HG03064 (cell line): ENCODE measurements at regions not wholly inside any gene's neighbourhood (a gene's known extent, or its start where the extent isn't known, plus 50 kb on each side); places are given as distances from the start of the nearest gene placed in this dataset.

Source experiments
- ATAC-seq: cut with Tn5 transposase; IDR thresholded peaks from one replicate; pipeline ENCODE4 v1.9.1; 2021; ENCODE audit warnings: low read depth; ENCODE audit not compliant: unreplicated experiment

DNA sequence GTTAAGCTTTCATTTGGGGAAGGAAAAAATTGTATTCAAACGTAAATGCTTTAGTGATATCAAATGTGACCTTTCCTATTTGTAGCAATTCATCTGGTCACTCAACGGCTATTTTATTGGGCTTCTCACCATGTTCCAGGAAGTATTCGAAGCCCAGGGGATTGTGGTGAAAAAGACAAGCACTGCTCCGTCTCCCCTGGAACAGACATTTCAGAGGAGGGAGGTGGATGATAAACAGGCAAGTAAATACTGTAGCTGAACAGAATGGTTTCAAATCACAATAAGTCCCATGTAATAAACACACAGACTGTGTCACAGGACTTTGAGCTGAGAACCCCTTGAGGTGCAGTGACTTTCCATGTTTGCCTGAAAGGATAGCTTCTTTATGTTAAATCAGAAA is 464.7 kb upstream of the HNRNPA3 start:
- ATAC-seq = no peak

DNA sequence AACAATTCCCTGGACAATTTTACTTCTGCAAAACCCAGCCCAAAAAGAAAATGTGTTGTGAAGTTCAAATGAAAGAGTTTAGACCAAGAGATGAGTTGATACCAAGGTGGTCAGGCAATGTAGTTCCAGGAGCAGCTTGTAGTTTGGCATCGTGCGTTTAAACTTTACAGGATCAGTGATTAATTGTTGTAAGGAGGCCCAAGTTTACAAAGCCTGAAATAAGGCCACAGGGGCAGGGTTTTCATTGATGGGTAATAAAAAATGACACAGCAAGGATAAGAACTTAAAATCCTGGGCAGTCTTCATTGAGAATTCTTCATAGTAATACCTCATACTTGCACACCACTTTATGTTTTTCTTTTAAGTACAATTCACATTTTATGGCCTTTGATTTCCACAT is 463.9 kb upstream of the HNRNPA3 start:
- ATAC-seq = no peak

DNA sequence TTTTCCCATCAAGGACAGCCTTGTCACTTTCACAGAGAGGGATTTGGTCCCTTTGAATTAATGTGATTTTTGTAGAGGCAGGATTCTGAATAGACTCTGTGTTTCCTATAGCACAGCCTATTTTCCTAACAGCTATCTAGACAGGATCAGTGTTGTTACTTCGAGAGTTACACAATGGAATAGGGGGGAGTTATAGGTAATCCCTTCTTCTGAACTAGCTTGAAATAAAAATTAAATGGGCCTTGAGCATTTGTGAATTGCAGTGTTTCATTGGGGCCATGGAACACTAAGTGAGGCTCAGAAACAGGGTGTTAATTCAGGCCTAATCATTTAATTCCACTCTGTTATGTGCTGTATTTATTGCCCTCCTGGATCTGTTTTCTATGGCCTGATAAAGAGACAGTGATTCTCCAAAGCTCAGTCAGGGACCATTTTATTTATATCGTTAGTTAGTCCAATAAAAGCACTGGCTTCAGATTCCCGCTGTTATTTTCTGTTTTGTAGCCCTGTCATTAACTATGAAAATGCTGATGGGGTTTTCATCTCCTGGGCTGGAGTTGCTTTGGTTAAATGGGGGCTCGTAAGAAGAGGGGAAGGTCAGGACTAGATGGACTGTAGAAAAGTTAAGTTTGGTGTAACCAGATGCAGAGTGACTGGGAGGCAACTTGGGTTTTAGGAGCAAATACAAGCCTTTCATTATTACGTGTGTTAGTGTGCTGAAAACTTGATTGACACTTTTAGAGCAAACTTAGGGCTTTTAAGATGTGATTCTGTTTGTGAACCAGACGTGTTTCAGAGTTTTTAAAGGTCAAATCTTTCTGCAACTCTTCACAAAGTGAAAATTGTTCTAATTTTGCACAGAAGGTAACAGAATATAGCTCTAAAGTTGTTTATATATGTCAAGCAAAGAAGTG is 461.0 kb upstream of the HNRNPA3 start:
- no peak for ATAC-seq

DNA sequence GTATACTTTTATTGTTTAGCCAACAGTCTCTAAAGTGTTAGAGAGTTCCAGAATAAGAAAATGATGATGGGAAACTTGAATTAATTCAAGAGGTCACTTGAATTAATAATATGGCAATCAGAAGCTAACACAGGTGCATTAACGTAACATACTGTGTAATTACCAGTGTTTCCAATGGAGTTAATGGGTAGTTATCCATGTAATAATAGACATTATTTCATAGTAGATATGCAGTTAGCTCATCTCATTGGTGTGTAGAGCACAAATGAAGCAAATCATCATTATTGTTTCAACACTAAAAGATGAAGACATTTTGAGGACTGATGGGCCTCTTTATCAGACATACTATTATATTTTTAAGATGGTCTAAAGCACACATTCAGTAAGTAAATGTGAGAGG is 460.3 kb upstream of the HNRNPA3 start:
- no peak for ATAC-seq

DNA sequence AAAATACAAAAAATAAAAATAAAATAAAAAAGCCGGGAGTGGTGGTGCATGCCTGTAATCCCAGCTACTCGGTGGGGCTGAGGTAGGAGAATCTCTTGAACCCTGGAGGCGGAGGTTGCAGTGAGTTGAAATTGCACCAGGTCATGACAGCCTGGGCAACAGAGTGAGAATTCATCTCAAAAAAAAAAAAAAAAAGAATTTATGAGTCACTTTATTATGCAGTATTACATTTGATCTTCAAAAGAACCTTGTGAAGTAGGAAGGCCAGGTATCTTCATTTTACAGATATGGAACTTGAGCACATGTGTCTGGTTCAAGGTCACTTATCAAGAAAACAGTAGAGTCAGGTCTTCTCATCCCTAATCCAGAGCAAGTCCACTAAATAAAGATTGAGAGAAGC is 459.4 kb upstream of the HNRNPA3 start:
- ATAC-seq = no peak

DNA sequence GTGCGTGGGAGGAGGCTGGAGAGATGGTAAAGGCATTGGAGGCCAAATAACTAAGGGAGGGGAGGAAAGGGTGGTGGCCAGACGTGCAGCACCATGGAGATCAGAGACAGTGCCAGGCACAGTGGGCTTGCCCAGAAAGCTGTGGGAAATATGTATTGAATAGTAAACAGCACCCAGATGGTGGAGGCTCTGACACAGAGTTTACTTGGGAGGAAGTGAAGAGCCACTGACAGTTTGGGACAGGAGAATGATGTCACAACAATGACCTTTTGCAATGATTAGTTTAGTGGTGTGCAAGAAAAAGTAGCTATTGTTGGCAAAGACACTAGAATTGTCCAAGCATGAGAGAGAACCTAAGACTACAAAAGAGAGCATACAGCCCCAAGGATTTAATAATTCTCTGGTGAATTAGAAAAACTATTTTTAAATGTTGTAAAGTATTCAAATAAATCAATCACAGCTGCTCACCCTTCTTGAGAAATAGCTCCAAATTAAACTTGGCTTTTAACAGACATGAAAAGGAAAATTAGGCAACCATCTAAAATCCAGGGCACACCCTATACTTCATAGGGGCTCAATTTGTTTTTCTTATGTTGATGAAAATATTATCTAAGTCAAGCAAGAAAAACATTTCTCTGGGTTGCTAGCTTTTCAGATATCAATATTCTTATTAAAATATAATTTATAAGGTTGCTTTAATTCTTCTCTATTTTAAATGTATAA is 458.7 kb upstream of the HNRNPA3 start:
- ATAC-seq = no peak

DNA sequence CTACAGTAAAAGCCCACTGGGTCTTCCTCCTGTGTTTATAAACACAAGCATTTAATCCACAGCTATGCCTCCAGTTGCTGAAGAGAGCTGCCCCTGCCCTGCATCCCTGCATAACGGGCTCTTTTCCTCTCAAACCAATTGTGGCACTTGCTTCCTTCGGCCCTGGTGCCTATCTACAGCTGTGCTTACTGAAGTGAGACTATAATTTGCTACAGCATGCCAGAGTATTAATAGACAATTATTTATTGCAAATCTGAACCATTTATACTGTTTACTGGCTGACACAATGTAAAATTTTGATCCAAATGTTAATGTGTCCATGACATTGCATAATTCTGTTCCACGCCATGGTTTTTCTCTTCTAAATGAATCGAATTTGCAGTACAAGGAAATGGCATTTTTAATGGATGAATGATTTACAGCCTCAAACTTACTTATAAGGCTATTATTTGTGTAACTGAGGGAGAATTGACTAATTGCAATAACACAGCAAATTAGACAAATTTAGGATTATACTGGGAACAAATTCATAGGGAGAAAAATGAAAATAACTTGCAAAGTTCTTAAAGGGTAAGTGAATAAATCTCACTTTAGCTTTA is 457.0 kb upstream of the HNRNPA3 start:
- no peak for ATAC-seq

DNA sequence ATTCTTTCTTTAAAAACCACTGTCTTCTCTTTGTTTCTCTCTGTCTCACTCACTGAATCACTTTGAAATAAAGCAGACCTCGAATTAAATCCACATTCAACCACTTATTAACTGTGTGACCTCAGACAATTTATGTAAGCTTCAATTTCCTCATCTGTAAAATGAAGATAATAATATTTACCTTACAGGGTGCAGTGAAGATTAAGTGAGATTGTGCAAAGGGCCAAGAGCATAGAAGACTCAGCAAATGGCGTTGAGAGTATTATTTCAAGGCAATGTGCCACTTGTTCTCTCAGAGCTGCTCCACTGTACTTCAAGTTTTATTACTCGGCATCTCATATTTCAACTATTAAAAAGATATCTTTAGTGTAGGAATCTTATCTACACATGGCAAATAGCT is 454.2 kb upstream of the HNRNPA3 start:
- ATAC-seq = no peak

DNA sequence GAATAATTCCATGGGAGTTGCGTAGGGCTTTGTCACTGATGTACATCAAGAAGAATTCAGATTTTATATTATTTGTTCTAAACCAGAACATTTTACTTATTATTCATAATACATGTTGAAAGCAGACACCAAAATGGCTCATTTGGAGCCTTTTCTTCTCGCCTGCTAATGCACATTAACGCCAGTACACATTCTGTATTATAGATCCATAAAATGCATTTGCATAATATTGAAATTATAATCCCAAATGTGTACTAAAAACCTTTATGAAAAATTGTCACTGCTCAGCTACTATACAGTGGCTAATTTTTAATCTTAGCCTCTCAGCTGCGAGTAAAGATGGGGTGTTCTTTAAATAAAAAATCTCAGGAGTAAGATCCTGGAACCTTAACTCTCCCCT is 452.2 kb upstream of the HNRNPA3 start:
- ATAC-seq = no peak

DNA sequence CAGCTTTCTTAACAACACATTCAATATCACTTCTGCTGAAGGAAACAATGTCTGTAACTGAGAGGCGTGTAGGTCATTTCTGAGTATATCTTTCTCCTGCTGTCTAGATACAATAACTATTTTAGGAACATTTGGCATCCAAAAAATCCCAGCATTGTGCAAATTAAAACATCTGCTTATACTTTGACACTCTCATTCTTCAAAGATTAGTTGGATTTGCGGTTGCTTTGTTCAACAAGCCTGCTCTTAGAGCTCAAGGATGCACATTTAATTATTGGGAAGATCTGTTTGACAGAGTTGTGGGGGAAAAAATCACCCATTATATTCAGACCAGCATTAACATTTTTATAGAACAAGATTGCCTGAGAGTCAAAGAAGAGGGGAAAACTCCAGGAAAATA is 449.5 kb upstream of the HNRNPA3 start:
- no peak for ATAC-seq

DNA sequence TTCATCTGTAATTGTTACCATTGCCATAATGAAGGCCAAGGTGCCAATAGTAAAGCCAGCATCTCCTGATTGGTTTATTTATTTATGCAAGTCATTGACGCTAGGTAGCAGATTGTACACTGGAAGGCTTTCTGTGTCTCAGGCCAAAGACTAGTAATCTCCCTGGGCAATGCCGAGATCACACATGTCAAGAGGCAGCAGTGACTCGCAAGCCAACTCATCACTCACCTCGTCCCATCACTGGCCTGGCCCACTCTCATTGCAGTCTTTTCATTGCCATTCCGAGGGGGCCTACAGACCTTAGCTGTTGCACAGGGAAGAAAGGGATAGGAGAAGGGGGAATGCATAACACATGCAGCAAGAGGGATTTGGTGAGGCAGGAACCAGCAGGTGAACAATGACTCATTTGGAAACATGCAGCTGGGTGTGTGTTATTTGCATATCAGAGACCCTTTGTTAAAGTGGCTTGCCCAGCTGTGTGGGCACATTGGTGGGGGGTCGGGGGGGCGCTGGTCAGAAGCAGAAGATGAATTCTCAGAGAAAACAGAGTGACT is 448.7 kb upstream of the HNRNPA3 start:
- ATAC-seq = no peak

DNA sequence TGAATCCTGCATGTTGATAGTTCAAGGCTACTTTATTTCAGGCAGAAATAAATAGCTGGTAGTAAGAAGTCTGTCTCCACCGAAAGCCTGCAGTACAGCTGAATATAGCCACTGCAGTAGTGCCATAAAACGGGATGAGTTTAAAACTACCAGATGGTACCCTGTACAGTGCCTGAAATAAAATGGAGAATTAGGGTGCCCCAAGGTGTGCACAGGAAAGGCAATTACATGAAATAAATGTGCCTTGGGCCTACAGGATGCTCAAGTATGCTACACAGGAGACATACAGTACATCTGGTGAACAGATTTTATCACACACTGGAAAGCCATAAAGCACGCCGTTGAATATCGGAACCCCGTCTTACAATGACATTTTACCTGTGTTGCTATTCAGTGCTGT is 447.7 kb upstream of the HNRNPA3 start:
- no peak for ATAC-seq

DNA sequence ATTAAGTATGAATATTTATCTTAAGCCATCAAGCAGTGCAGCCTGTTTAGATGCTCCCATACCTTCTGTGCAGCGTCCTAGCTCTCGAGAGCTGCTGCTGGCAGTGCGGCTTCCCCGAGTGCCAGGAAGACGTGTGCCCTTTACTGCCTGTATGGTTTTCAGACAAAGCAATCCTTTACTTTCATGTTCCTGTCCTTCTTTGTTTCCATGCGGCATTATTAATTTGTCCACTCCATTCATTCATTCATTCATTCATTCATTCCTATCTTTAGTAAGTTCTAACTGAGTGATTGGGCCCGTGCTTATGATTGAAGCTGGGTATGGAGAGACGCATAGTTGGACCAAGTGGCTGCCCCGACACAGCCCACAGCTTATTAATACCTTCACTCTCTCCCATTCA is 446.6 kb upstream of the HNRNPA3 start:
- ATAC-seq = no peak

DNA sequence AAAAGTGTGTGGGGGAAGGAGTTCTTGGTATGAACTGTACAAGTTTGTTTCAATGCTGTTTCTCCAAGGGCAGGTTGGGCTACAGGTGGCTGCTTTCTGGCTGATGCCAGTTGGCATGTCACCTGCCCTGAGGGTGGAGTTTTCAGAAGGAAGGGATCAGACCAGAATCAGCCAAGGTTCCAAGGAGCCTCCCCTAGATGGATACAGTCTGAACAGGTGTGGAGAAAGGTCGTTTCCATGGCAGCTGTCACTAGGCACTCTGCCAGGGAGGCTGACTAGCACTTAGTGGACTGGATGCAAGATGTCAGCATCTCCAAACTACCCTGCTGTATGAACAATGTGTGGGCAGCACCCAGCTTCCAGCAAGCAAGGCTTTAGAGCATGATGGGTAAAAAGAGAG is 444.4 kb upstream of the HNRNPA3 start:
- no peak for ATAC-seq

DNA sequence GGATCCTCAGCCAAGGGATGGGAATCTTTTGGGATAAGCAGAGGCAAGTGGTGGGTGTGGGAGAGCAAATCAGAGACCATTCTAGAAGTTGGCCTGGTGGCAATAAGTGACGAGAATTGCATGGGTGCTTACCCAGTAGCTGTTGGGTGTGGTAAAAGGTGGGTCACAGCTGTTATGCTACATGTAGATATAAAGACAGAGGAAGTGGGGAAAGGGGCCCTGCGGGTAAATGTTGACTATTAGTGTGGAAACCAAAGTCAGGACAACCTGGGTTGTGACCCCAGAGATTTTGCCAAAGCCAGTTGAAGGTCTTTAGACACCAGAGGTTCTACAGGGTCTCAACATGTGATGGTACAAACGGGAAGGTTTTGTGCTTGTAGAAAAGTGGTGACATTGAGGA is 443.6 kb upstream of the HNRNPA3 start:
- ATAC-seq = no peak

DNA sequence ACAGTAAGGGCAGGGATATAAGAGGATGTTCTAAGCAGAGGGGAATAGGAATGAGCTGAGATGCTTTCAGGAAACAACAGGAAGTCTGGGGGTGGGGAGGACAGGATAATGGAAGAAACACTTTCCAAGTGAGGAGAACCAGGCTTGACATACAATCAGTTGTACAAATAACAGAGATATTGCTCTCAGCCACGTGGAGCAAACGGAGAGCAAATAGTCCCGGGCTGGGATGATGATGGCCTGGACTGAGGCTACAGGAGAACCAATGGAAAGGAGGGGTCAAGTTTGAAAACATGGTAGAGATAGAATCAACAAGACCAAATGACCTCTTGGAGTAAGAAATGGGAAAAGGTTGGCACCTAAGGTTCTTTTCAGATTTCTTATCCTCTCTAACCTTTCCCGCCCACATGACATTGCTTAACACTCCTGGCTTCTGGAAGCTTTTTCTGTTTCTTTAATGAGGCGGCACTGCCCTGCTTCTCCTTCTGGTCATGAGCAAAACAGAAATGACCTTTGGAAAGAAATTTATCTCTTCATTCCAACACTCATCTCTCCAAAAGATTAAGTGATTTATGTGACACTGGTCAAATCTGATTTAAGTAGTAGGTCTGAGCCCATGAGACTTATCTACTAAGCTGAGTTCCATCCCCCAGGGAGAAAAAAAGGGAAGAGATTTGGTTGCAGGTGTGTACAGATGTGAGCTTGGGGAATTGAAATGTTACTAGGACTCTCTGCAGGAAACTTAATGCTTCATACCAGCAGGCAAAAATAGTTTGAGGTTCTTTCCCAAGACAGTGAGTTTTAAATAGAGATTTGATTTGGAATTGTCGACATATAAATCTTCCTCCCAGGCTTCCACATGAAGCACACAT is 442.9 kb upstream of the HNRNPA3 start:
- ATAC-seq = no peak

DNA sequence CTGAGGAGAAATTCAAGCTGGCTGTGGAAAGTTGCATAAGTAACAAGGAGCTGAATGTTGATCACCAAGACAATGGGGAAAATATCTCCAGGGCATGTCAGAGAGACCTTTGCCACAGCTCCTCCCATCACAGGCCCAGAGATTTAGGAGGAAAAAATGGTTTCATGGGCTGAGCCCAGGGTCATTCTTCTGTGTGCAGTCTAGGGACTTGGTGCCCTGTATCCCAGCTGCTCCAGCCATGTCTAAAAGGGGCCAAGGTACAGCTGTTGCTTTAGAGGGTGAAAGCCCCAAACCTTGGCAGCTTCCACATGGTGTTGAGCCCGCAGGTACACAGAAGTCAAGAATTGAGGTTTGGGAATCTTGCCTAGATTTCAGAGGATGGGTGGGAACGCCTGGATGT is 439.8 kb upstream of the HNRNPA3 start:
- ATAC-seq = no peak

DNA sequence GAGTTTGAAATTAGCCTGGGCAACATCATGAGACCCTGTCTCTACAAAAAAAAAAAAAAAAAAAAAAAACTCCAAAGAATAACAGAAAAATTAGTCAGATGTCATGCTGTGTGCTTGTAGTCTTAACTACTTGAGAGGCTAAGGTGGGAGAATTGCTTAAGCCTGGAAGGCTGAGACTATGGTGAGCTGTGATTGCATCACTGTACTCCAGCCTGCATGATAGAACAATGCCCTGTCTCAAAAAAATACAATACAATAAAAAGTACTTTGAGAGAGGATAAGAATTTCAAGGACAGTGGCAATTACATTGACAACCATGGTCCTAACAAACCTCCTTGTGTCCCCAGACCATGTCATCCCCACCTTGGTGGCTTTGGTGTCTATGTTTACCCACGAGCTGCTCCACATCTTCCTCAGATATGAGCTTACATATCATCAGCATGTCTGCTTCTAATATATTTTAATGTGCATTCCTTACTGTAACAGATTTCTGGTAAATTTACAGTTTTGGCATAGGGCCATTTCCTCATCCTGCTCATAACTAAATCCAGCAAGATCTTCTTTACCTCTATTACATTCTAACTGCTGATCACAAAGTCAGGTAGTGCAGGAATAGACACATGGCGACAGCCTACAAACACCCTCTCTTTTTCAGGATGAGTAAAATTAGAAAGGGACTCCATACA is 437.7 kb upstream of the HNRNPA3 start:
- ATAC-seq = no peak

DNA sequence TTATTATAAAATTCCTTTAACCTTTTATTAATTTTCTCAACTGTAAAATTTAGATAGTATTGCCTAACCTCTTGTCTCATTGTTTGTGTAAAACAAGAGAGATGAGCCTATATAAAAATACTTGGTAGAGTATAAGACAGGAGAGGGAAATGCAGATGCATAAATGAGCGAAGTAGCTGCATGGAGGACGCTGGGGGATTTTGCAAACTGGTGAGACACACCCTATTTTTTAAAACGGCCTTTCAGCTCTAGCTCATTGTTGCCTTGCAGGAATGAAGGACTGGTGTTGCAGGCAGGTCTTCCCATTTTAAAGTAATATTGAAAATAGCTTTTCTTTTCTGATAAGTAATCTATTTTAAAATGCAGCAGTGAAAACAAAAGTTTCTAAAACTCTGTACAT is 435.3 kb upstream of the HNRNPA3 start:
- ATAC-seq = no peak

DNA sequence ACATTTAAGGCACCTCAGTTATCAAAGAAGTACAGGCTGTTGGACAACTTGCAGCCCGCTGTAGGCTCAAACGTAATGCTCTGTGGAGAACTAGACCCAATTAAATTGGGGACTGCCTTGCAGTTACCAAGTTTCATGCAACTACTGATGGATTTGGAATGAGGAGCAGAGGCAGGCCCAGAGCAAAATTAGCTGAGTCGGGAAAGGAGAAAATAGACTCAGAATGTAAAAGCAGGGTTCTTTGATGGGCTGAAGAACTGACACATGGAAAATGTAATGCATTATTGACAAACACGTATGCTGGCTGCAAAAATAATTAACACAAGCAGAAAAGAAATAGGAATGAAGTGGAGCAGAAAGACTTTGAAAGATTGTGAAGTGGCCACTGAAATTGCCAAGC is 432.7 kb upstream of the HNRNPA3 start:
- ATAC-seq = no peak
